ENCODE measurements at regions not wholly inside any gene's neighbourhood (a gene's known extent, or its start where the extent isn't known, plus 50 kb on each side); places are given as distances from the start of the nearest gene placed in this dataset.

- DNase-seq (ENCODE audit: low read depth, low spot score), result no peak
Measured at GRCh38 chr15:87633525-87633924, 623.0 kb downstream of the NTRK3 start.

GRCh38 chr15:87632364-87632763 is 624.2 kb downstream of the NTRK3 start:
- no peak for DNase-seq (ENCODE audit: low read depth, low spot score)

GRCh38 chr15:87631775-87632174 is 624.8 kb downstream of the NTRK3 start:
- DNase-seq (ENCODE audit: low read depth, low spot score), result no peak

DNA sequence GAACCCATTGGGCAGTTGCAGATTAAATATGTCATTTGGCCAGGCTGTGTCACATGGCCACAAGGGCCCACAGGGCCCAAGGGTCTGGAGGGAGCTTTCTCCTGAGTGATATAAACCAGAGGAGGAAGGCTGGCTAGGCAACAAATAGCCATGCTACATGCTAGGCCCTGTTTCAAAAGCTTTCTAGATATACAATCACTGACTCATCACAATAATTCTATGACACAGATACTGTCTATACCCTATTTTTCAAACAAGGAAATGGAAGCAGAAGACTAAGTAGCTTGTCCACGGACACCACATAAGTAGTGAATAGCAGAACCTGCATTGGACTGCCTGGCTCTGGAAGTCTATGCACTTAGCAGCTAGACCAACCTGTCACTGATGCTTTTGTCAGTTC is 625.4 kb downstream of the NTRK3 start:
- DNase-seq (ENCODE audit: low read depth, low spot score), result no peak

- no peak for DNase-seq (ENCODE audit: low read depth, low spot score)
Measured at GRCh38 chr15:87628311-87628710, 628.2 kb downstream of the NTRK3 start.

- DNase-seq (ENCODE audit: low read depth, low spot score), result no peak
Measured at GRCh38 chr15:87626860-87627259, 629.7 kb downstream of the NTRK3 start.

DNA sequence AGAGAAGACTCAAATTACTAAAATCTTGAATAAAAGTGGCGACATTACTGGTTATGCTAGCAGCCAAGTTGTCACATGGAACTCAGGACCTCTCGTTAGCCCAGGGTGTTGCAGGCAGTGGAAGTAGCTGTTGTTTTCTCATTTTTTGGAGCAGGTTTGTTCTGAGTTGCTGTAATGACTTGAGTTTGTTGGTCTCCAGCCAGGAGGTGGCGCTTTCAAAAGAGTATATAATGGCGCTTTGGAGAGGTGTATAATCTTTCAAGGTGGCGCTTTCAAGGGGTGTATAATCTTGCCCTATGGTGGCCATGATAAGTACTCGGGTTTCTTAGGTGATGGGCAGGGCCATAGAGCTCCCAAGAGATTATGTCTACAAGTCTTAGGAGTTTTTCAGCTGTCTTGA is 632.7 kb downstream of the NTRK3 start:
- DNase-seq (ENCODE audit: low read depth, low spot score), result no peak

- no peak for DNase-seq (ENCODE audit: low read depth, low spot score)
Measured at GRCh38 chr15:87620393-87620792, 636.1 kb downstream of the NTRK3 start.

- DNase-seq (ENCODE audit: low read depth, low spot score), result peak; percentile 82
Measured at GRCh38 chr15:87619161-87619960, 637.2 kb downstream of the NTRK3 start.

DNA sequence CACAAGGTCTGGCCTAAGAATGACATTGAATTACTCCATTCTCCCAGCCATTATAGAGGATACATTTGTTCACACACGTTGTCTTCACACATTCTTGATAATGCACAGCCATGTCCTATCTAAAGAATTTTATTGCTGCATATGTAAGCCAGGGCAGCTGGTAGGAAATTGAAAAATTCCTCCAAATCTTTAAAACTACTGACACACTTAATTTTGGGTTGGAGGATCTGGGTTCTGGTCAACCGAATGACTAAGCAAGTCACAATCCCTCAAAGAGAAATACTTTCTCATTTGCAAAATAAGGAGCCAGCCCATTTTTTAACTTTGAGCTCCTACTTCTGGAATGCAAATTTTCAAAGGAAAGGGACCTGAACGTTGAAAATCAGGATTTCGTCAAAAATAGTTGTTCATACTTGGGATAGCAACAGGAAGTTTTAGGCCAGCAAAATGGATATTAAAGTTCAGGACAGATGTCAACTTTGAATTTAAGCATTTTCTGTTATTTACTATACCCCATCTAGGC is 638.3 kb downstream of the NTRK3 start:
- DNase-seq (ENCODE audit: low read depth, low spot score), result no peak

GRCh38 chr15:87614704-87615103 is 641.8 kb downstream of the NTRK3 start:
- DNase-seq (ENCODE audit: low read depth, low spot score), result no peak

DNA sequence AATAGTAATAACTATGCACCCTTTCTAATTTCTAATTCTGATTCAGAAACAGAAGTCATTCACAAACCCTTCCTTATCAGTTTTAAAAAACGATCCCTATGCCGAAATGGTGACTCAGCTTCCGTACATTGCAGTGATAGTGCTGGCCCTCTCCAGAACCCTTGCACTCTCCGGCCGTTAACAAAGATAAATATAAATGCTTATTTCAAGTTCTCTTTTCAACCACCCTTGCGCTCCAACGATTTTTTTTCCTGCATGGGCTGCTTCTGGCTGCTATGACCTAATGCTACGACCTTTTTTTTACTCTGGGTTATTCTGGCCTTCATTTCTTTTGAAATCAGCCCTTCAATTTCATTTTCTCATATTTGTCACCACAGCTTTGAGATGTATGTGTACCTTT is 646.2 kb downstream of the NTRK3 start:
- DNase-seq (ENCODE audit: low read depth, low spot score), result peak; percentile 72

- DNase-seq (ENCODE audit: low read depth, low spot score), result no peak
Measured at GRCh38 chr15:87609894-87610293, 646.6 kb downstream of the NTRK3 start.

DNA sequence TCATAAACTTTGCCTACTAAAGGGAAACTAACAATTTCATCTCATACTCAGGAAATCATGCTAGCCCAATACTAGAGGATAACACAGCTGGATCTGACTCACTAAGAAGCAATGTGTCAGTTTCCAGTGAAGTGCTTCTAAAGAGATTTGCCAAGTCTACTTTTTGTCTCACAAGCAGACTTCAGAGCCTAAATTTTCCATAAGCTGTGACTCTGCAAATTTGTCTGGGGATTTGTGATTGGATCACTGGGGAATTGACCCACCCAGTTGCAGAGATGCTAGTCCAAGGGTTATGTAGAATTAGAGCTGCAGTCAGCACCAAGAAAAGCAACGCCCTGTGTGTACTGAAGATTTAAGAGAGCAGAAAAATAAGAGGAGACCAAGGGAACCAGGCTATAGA is 647.1 kb downstream of the NTRK3 start:
- DNase-seq (ENCODE audit: low read depth, low spot score), result peak; percentile 94

GRCh38 chr15:87608238-87609028 is 648.1 kb downstream of the NTRK3 start:
- DNase-seq (ENCODE audit: low read depth, low spot score), result no peak

DNA sequence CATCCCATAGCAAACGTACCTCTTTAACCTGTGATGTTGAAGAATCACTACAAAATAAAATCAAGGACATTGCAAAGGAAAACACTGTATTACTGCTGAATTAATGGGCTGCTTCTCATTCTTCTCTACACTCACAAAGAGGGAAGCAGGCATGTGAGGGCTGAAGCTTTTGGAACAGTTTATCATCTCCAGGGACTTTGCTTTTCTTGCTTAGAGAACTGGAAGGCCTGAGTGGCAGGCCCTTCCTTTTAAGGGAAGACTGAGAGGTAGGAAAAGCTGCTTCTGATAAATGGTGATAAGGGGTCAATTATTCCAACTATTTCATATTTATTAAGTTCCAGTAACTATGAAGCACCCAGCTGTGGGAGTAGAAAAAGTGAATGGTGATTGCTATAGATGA is 649.6 kb downstream of the NTRK3 start:
- DNase-seq (ENCODE audit: low read depth, low spot score), result no peak

GRCh38 chr15:87604857-87605446 is 651.6 kb downstream of the NTRK3 start:
- no peak for DNase-seq (ENCODE audit: low read depth, low spot score)

DNA sequence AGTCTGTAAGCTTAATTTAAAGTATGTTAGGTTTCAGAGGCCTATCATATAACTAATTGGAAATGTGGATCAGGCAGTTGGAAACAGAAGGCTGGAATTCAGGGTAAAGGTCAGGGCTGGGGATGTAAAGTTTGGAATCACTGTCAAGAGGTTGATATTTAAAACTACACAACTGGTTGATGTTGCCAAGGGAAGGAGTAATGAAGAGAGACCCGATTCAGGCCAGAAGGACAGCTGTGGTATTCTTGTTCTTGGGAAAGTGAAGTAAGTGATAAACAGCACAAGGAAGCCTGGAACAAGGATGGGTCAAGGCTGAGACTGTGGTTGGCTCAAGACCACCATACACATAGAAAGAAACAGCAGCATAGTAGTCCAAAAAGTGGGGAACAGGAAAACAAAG is 654.2 kb downstream of the NTRK3 start:
- no peak for DNase-seq (ENCODE audit: low read depth, low spot score)

GRCh38 chr15:87599616-87600015 is 656.9 kb downstream of the NTRK3 start:
- DNase-seq (ENCODE audit: low read depth, low spot score), result no peak

DNA sequence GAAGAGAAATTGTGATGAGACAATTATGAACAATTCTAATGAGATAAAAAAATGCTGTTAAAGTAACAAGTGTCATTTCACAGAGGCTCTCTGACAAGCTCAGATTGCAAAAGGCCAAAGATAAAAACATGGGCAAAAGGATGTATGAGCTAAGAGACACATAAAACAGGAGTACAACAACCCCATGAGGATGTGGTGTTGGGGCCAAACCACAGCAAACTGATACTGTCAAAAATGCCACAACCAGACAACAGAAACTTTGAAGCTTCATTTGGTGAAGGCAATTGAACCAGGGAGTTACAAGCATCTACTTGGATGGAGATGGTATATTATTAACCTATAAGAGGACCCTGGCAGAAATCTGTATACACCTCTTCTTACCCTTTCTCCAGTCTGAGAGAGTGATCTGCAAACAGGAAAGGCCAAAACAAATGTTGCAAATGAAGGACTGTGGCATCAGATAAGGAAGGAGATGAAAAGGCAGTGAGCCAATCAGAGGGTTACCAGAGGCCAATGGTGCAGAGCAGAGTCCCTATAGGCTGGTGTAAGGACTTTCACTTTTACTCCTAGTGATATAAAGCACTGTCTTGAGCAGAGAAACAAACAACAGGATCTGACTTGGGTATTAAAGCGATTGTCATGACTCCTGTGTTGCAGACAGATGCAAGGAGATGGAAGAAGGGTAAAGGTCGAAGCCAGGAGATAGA is 659.0 kb downstream of the NTRK3 start:
- no peak for DNase-seq (ENCODE audit: low read depth, low spot score)

GRCh38 chr15:87591582-87591981 is 665.0 kb downstream of the NTRK3 start:
- no peak for DNase-seq (ENCODE audit: low read depth, low spot score)

GRCh38 chr15:87591042-87591441 is 665.5 kb downstream of the NTRK3 start:
- no peak for DNase-seq (ENCODE audit: low read depth, low spot score)
